ENCODE measurements at regions not wholly inside any gene's neighbourhood (a gene's known extent, or its start where the extent isn't known, plus 50 kb on each side); places are given as distances from the start of the nearest gene placed in this dataset.

GRCh38 chr17:34825884-34826283, 135.4 kb downstream of the CCT6B start:
- Histone ChIP-seq H3K27ac (no peak overlapping the region), H3K36me3 (replicated peaks) (no peaks in the 10 kb centered on the region), H3K27me3 (replicated peaks) (no peaks in the 10 kb centered on the region), H3K4me3 (ENCODE audit: low read depth, low read length) (no peak overlapping the region)
- TF ChIP-seq, protein P1, sequence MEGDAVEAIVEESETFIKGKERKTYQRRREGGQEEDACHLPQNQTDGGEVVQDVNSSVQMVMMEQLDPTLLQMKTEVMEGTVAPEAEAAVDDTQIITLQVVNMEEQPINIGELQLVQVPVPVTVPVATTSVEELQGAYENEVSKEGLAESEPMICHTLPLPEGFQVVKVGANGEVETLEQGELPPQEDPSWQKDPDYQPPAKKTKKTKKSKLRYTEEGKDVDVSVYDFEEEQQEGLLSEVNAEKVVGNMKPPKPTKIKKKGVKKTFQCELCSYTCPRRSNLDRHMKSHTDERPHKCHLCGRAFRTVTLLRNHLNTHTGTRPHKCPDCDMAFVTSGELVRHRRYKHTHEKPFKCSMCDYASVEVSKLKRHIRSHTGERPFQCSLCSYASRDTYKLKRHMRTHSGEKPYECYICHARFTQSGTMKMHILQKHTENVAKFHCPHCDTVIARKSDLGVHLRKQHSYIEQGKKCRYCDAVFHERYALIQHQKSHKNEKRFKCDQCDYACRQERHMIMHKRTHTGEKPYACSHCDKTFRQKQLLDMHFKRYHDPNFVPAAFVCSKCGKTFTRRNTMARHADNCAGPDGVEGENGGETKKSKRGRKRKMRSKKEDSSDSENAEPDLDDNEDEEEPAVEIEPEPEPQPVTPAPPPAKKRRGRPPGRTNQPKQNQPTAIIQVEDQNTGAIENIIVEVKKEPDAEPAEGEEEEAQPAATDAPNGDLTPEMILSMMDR (IDR thresholded peaks at IDR 0.05; ENCODE audit: low read depth, low read length, missing control alignments): no peak
- no peak for DNase-seq
- in situ Hi-C loops (cut with HindIII; ENCODE audit: low pct_ligation_motif_present, low sequenced_read_pairs): no loop called here

DNA sequence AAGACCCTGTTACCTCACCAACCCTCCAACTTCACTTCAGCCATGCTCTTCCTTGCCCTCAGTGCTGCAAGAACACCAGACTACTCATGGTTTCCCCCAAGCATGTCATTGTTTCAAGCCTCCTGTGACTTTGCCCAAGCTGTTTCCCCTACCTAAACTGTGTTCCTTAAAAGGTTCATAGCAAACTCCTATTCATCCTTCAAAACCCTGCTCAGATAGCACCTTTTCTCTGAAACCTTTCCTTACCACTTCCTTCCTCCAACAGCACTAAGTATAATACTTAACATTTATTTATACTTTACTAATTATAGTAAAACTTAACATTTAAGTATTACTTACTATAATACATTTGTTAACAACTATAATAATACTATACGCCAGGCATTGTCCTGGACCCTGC, 136.2 kb downstream of the CCT6B start:
- TF ChIP-seq, protein P1 (IDR thresholded peaks at IDR 0.05; ENCODE audit: low read depth, low read length, missing control alignments): no peak
- no peak for DNase-seq
- H3K27ac ChIP-seq: no peak overlapping the region
- in situ Hi-C loops (cut with HindIII; ENCODE audit: low pct_ligation_motif_present, low sequenced_read_pairs): no loop called here
- no peaks in the 10 kb centered on the region for H3K27me3 ChIP-seq (replicated peaks)
- no peak overlapping the region for H3K4me3 ChIP-seq (ENCODE audit: low read depth, low read length)
- H3K36me3 ChIP-seq (replicated peaks): no peaks in the 10 kb centered on the region

GRCh38 chr17:34823023-34823422, 138.2 kb downstream of the CCT6B start:
- TF ChIP-seq, protein P1 (IDR thresholded peaks at IDR 0.05; ENCODE audit: low read depth, low read length, missing control alignments): no peak
- no peaks in the 10 kb centered on the region for H3K36me3 ChIP-seq (replicated peaks)
- H3K27ac ChIP-seq: no peak overlapping the region
- H3K27me3 ChIP-seq (replicated peaks): no peaks in the 10 kb centered on the region
- H3K4me3 ChIP-seq (ENCODE audit: low read depth, low read length): no peak overlapping the region
- DNase-seq: no peak
- in situ Hi-C loops (cut with HindIII; ENCODE audit: low pct_ligation_motif_present, low sequenced_read_pairs): no loop called here

DNA sequence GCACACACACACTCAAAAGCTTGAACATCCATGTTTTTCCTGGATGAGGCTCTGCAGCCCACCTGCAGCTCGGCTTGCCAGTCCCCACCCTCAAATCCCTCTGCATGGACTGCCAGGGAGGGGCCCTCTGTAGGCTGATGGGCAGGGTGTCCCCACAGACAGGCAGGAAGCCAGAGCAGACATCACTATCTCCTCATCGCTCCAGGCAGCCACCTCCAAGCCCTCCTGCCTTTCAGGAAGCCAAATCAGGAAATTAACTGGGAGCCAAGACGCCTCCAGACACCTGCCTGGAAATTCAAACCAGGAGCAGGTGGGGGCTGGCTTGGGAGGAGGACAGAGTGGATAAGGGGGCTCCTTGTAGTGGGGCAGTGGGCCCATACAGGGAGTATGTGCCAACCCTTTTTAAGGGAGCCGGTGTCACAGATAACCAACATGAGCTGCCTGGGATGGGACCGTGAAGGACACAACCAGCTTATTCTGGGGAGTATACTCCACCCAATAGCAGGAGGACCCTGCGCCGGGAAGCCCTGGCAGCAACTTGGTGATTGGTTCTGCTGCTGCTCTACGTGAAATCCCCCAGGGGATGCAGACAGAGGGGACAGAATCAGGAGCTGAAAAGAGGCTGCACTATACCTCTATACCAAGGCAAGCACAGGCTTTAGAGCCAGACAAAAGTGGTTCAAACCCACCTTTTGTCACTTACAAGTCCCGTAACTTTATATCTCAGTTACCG, 139.1 kb downstream of the CCT6B start:
- no peak overlapping the region for H3K4me3 ChIP-seq (ENCODE audit: low read depth, low read length)
- no peaks in the 10 kb centered on the region for H3K27me3 ChIP-seq (replicated peaks)
- DNase-seq: no peak
- no peaks in the 10 kb centered on the region for H3K36me3 ChIP-seq (replicated peaks)
- TF ChIP-seq, protein P1 (IDR thresholded peaks at IDR 0.05; ENCODE audit: low read depth, low read length, missing control alignments): no peak
- in situ Hi-C loops (cut with HindIII; ENCODE audit: low pct_ligation_motif_present, low sequenced_read_pairs): no loop called here
- no peak overlapping the region for H3K27ac ChIP-seq

- H3K36me3 ChIP-seq (replicated peaks): no peaks in the 10 kb centered on the region
- H3K27me3 ChIP-seq (replicated peaks): no peaks in the 10 kb centered on the region
- no peak overlapping the region for H3K27ac ChIP-seq
- no peak for DNase-seq
- no peak overlapping the region for H3K4me3 ChIP-seq (ENCODE audit: low read depth, low read length)
- in situ Hi-C loops (cut with HindIII; ENCODE audit: low pct_ligation_motif_present, low sequenced_read_pairs): no loop called here
- TF ChIP-seq, protein P1 (IDR thresholded peaks at IDR 0.05; ENCODE audit: low read depth, low read length, missing control alignments): no peak
Observed at GRCh38 chr17:34820922-34821321, 140.3 kb downstream of the CCT6B start.

All from brain microvascular endothelial cell (primary cell).